Osteoblast (primary cell): ENCODE measurements at regions not wholly inside any gene's neighbourhood (a gene's known extent, or its start where the extent isn't known, plus 50 kb on each side); places are given as distances from the start of the nearest gene placed in this dataset.

Experiments
- DNase-seq: peaks from one replicate; pipeline ENCODE4 v3.0.0; 2011; ENCODE audit warnings: low spot score, mixed read lengths; ENCODE audit not compliant: insufficient read length; ENCODE audit errors: missing footprints
- H2AFZ ChIP-seq: 2 replicates; pipeline ENCODE4 v1.6.0; 2011; ENCODE audit warnings: mild to moderate bottlenecking, low read length
- H3K27ac ChIP-seq: 2 replicates; pipeline ENCODE4 v1.5.1; 2011; ENCODE audit warnings: mild to moderate bottlenecking, low read depth, low read length, moderate library complexity
- H3K27me3 ChIP-seq: 2 replicates; pipeline ENCODE4 v1.6.0; 2012; ENCODE audit warnings: mild to moderate bottlenecking, control low read depth, inconsistent platforms, low read length, moderate library complexity; ENCODE audit not compliant: insufficient read depth
- H3K36me3 ChIP-seq: 2 replicates; pipeline ENCODE4 v1.5.1; 2011; ENCODE audit warnings: mild to moderate bottlenecking, low read length, control low read depth, moderate library complexity; ENCODE audit not compliant: insufficient read depth
- H3K4me1 ChIP-seq: 2 replicates; pipeline ENCODE4 v1.5.1; 2011; ENCODE audit warnings: mild to moderate bottlenecking, low read length, control low read depth, moderate library complexity; ENCODE audit not compliant: insufficient read depth
- H3K4me2 ChIP-seq: 2 replicates; pipeline ENCODE4 v1.6.0; 2011; ENCODE audit warnings: mild to moderate bottlenecking, low read length; ENCODE audit not compliant: insufficient read depth
- H3K4me3 ChIP-seq: fragments of 200-600 bp; sonication (generic); 3 replicates; pipeline ENCODE4 v1.5.1; 2012; ENCODE audit warnings: mild to moderate bottlenecking, low read length, inconsistent platforms; ENCODE audit not compliant: insufficient read depth
- H3K79me2 ChIP-seq: 2 replicates; pipeline ENCODE4 v1.6.0; 2012; ENCODE audit warnings: mild to moderate bottlenecking, low read length, control low read depth, inconsistent platforms; ENCODE audit not compliant: insufficient read depth
- H3K9me3 ChIP-seq: 2 replicates; pipeline ENCODE4 v1.5.1; 2011; ENCODE audit warnings: low read depth, low read length, control low read depth
- H4K20me1 ChIP-seq: 2 replicates; pipeline ENCODE4 v1.6.0; 2012; ENCODE audit warnings: mild to moderate bottlenecking, low read length, control low read depth; ENCODE audit not compliant: insufficient read depth
- TF ChIP-seq, protein P1 (sequence below): IDR thresholded peaks from 2 replicates; pipeline ENCODE4 v1.5.1; 2011; ENCODE audit warnings: mild to moderate bottlenecking, low read depth, low read length, moderate library complexity; ENCODE audit errors: extremely low read depth

- H3K4me2 ChIP-seq = no peak overlapping the region
- H3K4me3 ChIP-seq = no peak overlapping the region
- no peak for DNase-seq
- H3K27me3 ChIP-seq = no peaks in the 10 kb centered on the region
- H3K4me1 ChIP-seq = peaks cover 35% of the 10 kb centered on the region
- TF ChIP-seq, protein P1, sequence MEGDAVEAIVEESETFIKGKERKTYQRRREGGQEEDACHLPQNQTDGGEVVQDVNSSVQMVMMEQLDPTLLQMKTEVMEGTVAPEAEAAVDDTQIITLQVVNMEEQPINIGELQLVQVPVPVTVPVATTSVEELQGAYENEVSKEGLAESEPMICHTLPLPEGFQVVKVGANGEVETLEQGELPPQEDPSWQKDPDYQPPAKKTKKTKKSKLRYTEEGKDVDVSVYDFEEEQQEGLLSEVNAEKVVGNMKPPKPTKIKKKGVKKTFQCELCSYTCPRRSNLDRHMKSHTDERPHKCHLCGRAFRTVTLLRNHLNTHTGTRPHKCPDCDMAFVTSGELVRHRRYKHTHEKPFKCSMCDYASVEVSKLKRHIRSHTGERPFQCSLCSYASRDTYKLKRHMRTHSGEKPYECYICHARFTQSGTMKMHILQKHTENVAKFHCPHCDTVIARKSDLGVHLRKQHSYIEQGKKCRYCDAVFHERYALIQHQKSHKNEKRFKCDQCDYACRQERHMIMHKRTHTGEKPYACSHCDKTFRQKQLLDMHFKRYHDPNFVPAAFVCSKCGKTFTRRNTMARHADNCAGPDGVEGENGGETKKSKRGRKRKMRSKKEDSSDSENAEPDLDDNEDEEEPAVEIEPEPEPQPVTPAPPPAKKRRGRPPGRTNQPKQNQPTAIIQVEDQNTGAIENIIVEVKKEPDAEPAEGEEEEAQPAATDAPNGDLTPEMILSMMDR = no peak
- no peaks in the 10 kb centered on the region for H3K9me3 ChIP-seq
- H4K20me1 ChIP-seq = no peaks in the 10 kb centered on the region
- no peak overlapping the region for H3K27ac ChIP-seq
- H3K36me3 ChIP-seq = no peaks in the 10 kb centered on the region
- no peak overlapping the region for H2AFZ ChIP-seq
- no peaks in the 10 kb centered on the region for H3K79me2 ChIP-seq
Observed at GRCh38 chr15:99509686-99510461, 55.9 kb upstream of the MEF2A start.

- Histone ChIP-seq H3K9me3 (no peaks in the 10 kb centered on the region), H3K27ac (peak overlapping the region; percentile 52), H3K79me2 (no peaks in the 10 kb centered on the region), H2AFZ (peak overlapping the region; percentile 27), H3K4me2 (peak overlapping the region; percentile 71), H4K20me1 (no peaks in the 10 kb centered on the region), H3K4me1 (peaks cover 35% of the 10 kb centered on the region), H3K27me3 (no peaks in the 10 kb centered on the region), H3K4me3 (peak overlapping the region; percentile 37), H3K36me3 (no peaks in the 10 kb centered on the region)
- DNase-seq = no peak
- TF ChIP-seq, protein P1 = no peak
Observed at GRCh38 chr15:99511531-99511865, 54.3 kb upstream of the MEF2A start.

DNA sequence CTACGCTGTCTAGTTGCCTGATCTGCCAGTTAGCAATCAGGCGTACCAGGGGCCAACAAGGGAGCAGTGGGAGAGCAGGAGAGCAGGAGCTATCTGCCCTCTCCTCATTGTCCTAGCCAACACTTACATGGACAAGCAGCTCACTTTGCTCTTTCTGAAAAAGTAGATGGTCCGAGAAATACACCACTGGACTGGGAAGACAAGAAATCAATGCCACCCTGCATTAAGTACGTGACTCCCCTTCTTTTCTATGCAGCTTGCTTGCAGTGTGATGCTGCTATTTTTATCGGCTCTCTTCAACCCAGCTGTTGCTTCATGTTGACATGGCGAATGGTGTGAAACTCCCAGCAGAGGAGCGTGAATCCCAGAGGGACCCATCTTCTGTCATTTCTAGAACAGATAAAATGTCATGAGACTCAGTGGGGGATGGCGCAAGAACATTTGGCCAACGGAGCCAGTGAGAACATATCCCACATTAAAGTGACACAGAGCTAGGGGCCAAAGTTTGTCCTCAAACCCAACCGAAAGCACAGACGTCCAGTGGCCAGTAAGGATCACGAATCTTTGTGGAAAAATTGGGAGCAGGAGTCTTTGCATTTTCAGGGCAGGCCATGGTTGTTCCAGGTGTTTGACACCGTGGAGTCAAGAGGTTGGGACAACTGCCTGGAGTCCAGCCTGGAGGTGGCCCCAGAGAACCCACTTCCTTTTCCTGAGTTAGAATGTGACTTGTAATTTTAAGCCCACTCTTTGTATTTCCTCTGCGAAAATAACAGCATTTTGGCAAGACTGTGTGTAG is 53.7 kb upstream of the MEF2A start:
- Histone ChIP-seq H3K4me2 (peak overlapping the region; percentile 71), H3K4me3 (peak overlapping the region; percentile 37), H2AFZ (peak overlapping the region; percentile 27), H3K27me3 (no peaks in the 10 kb centered on the region), H3K36me3 (no peaks in the 10 kb centered on the region), H3K27ac (peak overlapping the region; percentile 52), H3K4me1 (peaks cover 32% of the 10 kb centered on the region), H4K20me1 (no peaks in the 10 kb centered on the region), H3K9me3 (no peaks in the 10 kb centered on the region), H3K79me2 (no peaks in the 10 kb centered on the region)
- TF ChIP-seq, protein P1 = no peak
- no peak for DNase-seq

- Histone ChIP-seq H3K4me3 (no peak overlapping the region), H3K27ac (no peak overlapping the region), H4K20me1 (no peaks in the 10 kb centered on the region), H3K27me3 (no peaks in the 10 kb centered on the region), H3K4me2 (no peak overlapping the region), H3K4me1 (peaks cover 16% of the 10 kb centered on the region), H3K36me3 (no peaks in the 10 kb centered on the region), H3K79me2 (no peaks in the 10 kb centered on the region), H3K9me3 (no peaks in the 10 kb centered on the region), H2AFZ (no peak overlapping the region)
- TF ChIP-seq, protein P1 = no peak
- no peak for DNase-seq
Observed at GRCh38 chr15:99514306-99514705, 51.5 kb upstream of the MEF2A start.
